NCI-H460 (cell line): ENCODE measurements at regions not wholly inside any gene's neighbourhood (a gene's known extent, or its start where the extent isn't known, plus 50 kb on each side); places are given as distances from the start of the nearest gene placed in this dataset.

Source experiments
- DNase-seq: peaks from one replicate; pipeline ENCODE4 v3.0.0-alpha.2; 2016; ENCODE audit warnings: low read depth; ENCODE audit errors: extremely low read depth
- small RNA-seq, 2 experiments: library from RNA; depleted of rRNA; stranded (forward); fragments of <200 nt; gene quantifications; one replicate each; pipeline ENCODE3, GENCODE V24; 2014

GRCh38 chr7:90053094-90053493 lies 101.2 kb upstream of the STEAP1 start:
- no peak for DNase-seq

- no peak for DNase-seq
These were observed 93.2 kb upstream of the STEAP1 start for GRCh38 chr7:90061077-90061476.

GRCh38 chr7:90064370-90064769 lies 89.9 kb upstream of the STEAP1 start:
- DNase-seq: no peak

GRCh38 chr7:90067171-90067570 lies 87.1 kb upstream of the STEAP1 start:
- no peak for DNase-seq

DNA sequence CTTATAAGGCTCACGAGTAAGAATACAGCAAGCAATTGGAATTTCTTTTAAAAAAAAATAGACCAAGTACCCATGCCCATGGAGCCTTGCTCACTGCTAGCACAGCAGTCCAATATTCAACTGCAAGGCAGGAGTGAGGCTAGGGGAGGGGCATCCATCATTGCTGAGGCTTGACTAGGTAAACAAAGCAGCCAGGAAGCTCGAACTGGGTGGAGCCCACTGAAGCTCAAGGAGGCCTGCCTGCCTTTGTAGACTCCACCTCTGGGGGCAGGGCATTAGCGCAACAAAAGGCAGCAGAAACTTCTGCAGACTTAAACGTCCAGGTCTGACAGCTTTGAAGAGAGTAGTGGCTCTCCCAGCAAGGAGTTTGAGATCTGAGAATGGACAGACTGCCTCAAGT lies 84.0 kb upstream of the STEAP1 start:
- peak; percentile 8 for DNase-seq

DNA sequence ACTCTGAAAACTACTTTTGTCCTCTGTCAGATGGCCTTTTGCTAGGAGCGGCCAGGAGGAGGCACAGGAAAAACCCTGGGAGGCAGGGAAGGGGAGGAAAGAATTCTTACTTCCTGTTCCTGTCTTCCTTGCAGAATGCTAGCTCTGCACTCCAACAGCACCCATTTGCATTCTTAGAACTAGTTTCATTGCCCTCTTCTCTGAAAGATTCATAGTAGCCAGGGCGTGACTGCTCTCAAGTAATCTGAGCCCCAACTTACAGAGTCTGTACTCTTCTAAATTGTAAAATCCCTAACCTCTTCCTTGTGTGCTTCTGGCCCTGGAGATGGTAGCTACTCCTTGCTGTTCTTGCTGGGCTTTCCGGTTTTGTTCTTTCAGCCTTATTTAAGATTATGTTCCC lies 75.3 kb upstream of the STEAP1 start:
- DNase-seq: no peak

DNA sequence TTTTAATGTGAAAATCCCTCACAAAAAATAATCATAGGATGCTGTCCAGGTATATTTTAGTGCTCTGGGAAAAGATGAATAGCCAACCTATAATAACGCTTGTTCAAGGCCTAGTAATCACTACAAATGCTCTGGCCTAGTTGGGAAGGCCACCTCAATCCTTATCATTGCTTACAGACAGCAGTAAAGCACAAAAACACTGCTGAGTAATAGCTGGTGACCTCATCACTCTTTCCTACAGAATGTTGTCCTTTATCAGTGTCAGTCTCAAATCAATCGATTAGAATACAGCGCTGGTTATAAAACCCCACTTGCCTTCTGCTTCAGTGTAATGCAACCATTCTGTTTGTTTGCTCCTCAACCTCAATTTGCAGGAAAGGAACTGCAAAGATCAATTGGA lies 72.6 kb upstream of the STEAP1 start:
- DNase-seq: no peak

- no peak for DNase-seq
These were observed 61.8 kb upstream of the STEAP1 start for GRCh38 chr7:90092506-90092905.

- DNase-seq: no peak
These were observed 60.2 kb upstream of the STEAP1 start for GRCh38 chr7:90094030-90094429.

Small RNA genes lying in the stretch of these regions (small RNA-seq; reads per million reads assigned to genes)
- 0 reads per million in 2 experiments for gene RNU6-274P
